ENCODE measurements at regions not wholly inside any gene's neighbourhood (a gene's known extent, or its start where the extent isn't known, plus 50 kb on each side); places are given as distances from the start of the nearest gene placed in this dataset.
A peak's percentile ranks its signal among the peaks of the same experiment; 100 is the strongest.
"Not testable (repeated sequence)": the region's sequence is repeated elsewhere in the genome, so short reads cannot be mapped to it uniquely, and the experiment has no call there.

GRCh38 chr10:6689036-6689435 lies 109.0 kb upstream of the PRKCQ start:
- H3K9me3 ChIP-seq, result no peaks in the 10 kb centered on the region
- no peak overlapping the region for H3K4me3 ChIP-seq
- no peaks in the 10 kb centered on the region for H3K4me1 ChIP-seq
- H3K27ac ChIP-seq, result no peak overlapping the region
- TF ChIP-seq CTCF (IDR thresholded peaks at IDR 0.05), result no peak
- TF ChIP-seq POLR2A (IDR thresholded peaks at IDR 0.05), result no peak
- H3K27me3 ChIP-seq, result no peaks in the 10 kb centered on the region
- no peak for DNase-seq
- intact Hi-C loops (cut with DNase I; ENCODE audit: low total_unique reads), result no loop called here
- no peaks in the 10 kb centered on the region for H3K36me3 ChIP-seq

- no peak overlapping the region for H3K27ac ChIP-seq
- H3K9me3 ChIP-seq, result no peaks in the 10 kb centered on the region
- H3K4me1 ChIP-seq, result no peaks in the 10 kb centered on the region
- TF ChIP-seq CTCF (IDR thresholded peaks at IDR 0.05) (no peak), POLR2A (IDR thresholded peaks at IDR 0.05) (no peak)
- H3K27me3 ChIP-seq, result peaks cover 0 to 7% of the 10 kb centered on the region in 2 donors
- intact Hi-C loops (cut with DNase I; ENCODE audit: low total_unique reads), result no loop called here
- DNase-seq, result no peak
- no peak overlapping the region for H3K4me3 ChIP-seq
- H3K36me3 ChIP-seq, result no peaks in the 10 kb centered on the region
Observed at GRCh38 chr10:6680735-6681134, 100.7 kb upstream of the PRKCQ start.

- Histone ChIP-seq H3K27ac (no peak overlapping the region), H3K4me3 (no peak overlapping the region), H3K36me3 (no peaks in the 10 kb centered on the region), H3K9me3 (no peaks in the 10 kb centered on the region), H3K27me3 (peaks cover 0 to 7% of the 10 kb centered on the region in 2 donors), H3K4me1 (no peaks in the 10 kb centered on the region)
- intact Hi-C loops (cut with DNase I; ENCODE audit: low total_unique reads), result no loop called here
- no peak for DNase-seq
- no peak for TF ChIP-seq POLR2A (IDR thresholded peaks at IDR 0.05)
- no peak for TF ChIP-seq CTCF (IDR thresholded peaks at IDR 0.05)
Observed at GRCh38 chr10:6678956-6679355, 98.9 kb upstream of the PRKCQ start.

- H3K4me3 ChIP-seq, result no peak overlapping the region
- H3K4me1 ChIP-seq, result no peaks in the 10 kb centered on the region
- peak; percentile 27 to 33 for DNase-seq
- TF ChIP-seq POLR2A (IDR thresholded peaks at IDR 0.05) (no peak), CTCF (IDR thresholded peaks at IDR 0.05) (peak; percentile 41 to 64 (median 54))
- H3K27me3 ChIP-seq, result peaks cover 0 to 7% of the 10 kb centered on the region in 2 donors
- no peaks in the 10 kb centered on the region for H3K36me3 ChIP-seq
- no peaks in the 10 kb centered on the region for H3K9me3 ChIP-seq
- H3K27ac ChIP-seq, result no peak overlapping the region
- intact Hi-C loops (cut with DNase I; ENCODE audit: low total_unique reads), result no loop called here
Observed at GRCh38 chr10:6678211-6678803, 98.2 kb upstream of the PRKCQ start.

GRCh38 chr10:6677129-6677528 lies 97.1 kb upstream of the PRKCQ start:
- H3K36me3 ChIP-seq; DNase-seq; intact Hi-C loops (cut with DNase I; ENCODE audit: low total_unique reads); H3K27ac ChIP-seq; H3K27me3 ChIP-seq; H3K9me3 ChIP-seq; H3K4me1 ChIP-seq; H3K4me3 ChIP-seq: not testable (repeated sequence)

- no peak for TF ChIP-seq CTCF (IDR thresholded peaks at IDR 0.05)
- no peak for TF ChIP-seq POLR2A (IDR thresholded peaks at IDR 0.05)
- no peaks in the 10 kb centered on the region for H3K4me1 ChIP-seq
- H3K9me3 ChIP-seq, result no peaks in the 10 kb centered on the region
- no peak for DNase-seq
- intact Hi-C loops (cut with DNase I; ENCODE audit: low total_unique reads), result no loop called here
- H3K27ac ChIP-seq, result no peak overlapping the region
- H3K4me3 ChIP-seq, result no peak overlapping the region
- no peaks in the 10 kb centered on the region for H3K36me3 ChIP-seq
- H3K27me3 ChIP-seq, result peaks cover 0 to 7% of the 10 kb centered on the region in 2 donors
Observed at GRCh38 chr10:6674291-6674690, 94.2 kb upstream of the PRKCQ start.
